Activated naive CD8-positive, alpha-beta T cell treated with anti-CD3 and anti-CD28 coated beads for 36 hours (primary cell): ENCODE measurements at regions not wholly inside any gene's neighbourhood (a gene's known extent, or its start where the extent isn't known, plus 50 kb on each side); places are given as distances from the start of the nearest gene placed in this dataset.

ENCODE experiments used
- DNase-seq: peaks from one replicate; pipeline ENCODE4 v3.0.0; 2021
- H3K27ac Mint-ChIP-seq: one replicate; pipeline ENCODE4 v1.8.0; 2022; ENCODE audit warnings: mild to moderate bottlenecking, moderate library complexity, mixed read lengths
- H3K27me3 Mint-ChIP-seq: one replicate; pipeline ENCODE4 v1.8.0; 2022; ENCODE audit warnings: mild to moderate bottlenecking, mixed read lengths
- H3K36me3 Mint-ChIP-seq: one replicate; pipeline ENCODE4 v1.8.0; 2021; ENCODE audit warnings: mild to moderate bottlenecking, mixed read lengths
- H3K4me1 Mint-ChIP-seq: one replicate; pipeline ENCODE4 v1.8.0; 2021; ENCODE audit warnings: mixed read lengths
- H3K4me3 Mint-ChIP-seq: one replicate; pipeline ENCODE4 v1.8.0; 2022; ENCODE audit warnings: mild to moderate bottlenecking, moderate library complexity, mixed read lengths
- H3K9me3 Mint-ChIP-seq: one replicate; pipeline ENCODE4 v1.8.0; 2022; ENCODE audit warnings: mixed read lengths

DNA sequence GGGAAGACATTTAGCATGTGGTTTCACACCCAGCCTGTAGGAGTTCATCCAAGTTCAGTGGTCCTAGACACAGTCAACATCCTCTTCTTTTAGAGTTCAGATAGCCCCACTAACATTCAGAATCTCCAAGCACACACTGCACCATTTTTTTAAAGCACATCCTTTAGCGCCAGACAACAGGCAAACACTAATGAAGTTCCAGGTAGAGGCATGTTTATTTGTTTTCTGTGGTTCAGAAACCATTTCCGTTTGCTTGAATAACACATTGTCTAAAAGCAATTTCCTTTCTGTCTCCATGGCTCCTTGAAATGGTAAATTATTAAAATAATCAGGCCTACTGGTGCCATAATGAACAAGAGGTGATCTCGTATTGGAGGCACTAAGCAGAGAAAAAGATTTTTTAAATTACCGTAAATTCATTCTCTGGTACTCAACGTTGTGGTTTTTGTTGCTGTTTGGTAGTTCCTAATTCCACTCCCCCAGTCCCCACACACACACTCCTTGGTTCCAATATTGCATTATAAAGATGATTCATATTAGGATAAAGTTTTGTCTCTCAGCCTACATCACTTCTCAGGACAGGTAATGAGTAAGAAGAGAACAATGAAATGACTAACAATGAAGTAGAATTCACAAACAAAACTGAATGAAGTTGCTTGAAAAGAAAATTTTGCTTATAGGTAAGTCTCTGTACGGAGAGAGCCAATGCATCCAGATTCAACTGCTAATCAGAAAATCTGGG lies 153.1 kb downstream of the PCSK1 start:
- peaks cover 17% of the 10 kb centered on the region for H3K27me3 Mint-ChIP-seq
- no peak for DNase-seq
- peaks cover 4% of the 10 kb centered on the region for H3K4me1 Mint-ChIP-seq
- H3K9me3 Mint-ChIP-seq: no peaks in the 10 kb centered on the region
- no peak overlapping the region for H3K27ac Mint-ChIP-seq
- H3K4me3 Mint-ChIP-seq: no peak overlapping the region
- no peaks in the 10 kb centered on the region for H3K36me3 Mint-ChIP-seq

DNA sequence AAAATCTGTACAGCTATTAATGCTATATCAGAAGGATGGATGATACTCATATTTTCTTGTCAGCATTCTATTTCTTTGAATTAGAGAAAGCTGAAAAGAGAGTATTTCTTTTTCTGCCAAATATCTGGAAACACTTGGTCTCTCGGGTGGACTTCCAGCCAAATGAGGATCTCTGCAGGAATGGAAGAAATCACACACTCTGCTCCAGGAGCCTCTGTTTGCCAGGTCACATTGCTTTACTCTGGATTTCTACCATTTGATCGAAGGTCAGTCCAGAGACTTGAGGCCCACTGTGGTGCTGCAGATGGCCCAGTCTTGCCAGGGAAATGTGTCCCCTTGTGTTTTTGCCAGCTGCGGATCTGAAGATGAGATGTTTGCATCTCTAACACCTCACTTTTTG lies 154.1 kb downstream of the PCSK1 start:
- no peaks in the 10 kb centered on the region for H3K36me3 Mint-ChIP-seq
- no peak overlapping the region for H3K27ac Mint-ChIP-seq
- no peak overlapping the region for H3K4me3 Mint-ChIP-seq
- no peaks in the 10 kb centered on the region for H3K9me3 Mint-ChIP-seq
- no peak for DNase-seq
- peaks cover 4% of the 10 kb centered on the region for H3K4me1 Mint-ChIP-seq
- peaks cover 17% of the 10 kb centered on the region for H3K27me3 Mint-ChIP-seq

DNA sequence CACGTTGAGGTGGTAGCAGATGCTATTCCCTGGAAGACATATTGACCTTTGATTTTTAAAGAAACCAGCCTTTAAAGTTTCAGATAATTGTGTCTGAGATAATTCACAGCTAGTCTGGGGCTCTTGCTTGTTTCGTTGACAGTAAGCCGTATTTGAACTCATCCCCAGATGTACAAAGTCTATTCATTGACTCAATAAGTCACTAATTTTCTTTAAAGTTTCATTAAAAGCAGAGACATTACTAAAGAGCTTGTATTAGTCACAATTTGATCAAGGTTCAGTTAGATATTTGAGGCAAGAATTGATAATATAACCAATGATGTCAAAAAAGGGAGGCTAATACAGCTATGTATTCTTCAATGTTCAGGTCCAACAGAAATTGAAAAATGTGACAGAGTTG lies 158.0 kb downstream of the PCSK1 start:
- H3K4me3 Mint-ChIP-seq: no peak overlapping the region
- H3K27ac Mint-ChIP-seq: no peak overlapping the region
- peaks cover 12% of the 10 kb centered on the region for H3K27me3 Mint-ChIP-seq
- no peak for DNase-seq
- no peaks in the 10 kb centered on the region for H3K36me3 Mint-ChIP-seq
- H3K9me3 Mint-ChIP-seq: peaks cover 5% of the 10 kb centered on the region
- peaks cover 2% of the 10 kb centered on the region for H3K4me1 Mint-ChIP-seq

DNA sequence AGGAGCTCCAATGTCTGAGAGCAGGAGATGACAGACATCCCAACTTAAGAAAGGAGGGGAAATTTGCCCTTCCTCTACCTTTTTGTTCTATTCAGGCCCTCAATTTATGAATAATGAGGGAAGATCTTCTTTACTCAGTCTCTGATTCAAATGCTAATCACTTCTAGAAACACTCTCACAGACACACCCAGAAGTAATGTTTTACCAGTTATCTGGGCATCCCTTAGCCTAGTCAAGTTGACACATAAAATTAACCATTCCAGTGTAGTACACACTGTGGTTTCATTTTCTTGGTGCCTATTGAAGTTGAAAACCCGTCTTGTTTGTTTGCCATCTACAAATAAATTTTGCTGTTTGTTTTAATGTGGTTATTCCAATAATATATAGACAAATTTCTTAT lies 167.6 kb downstream of the PCSK1 start:
- Mint-ChIP-seq H3K4me3 (no peak overlapping the region), H3K4me1 (no peaks in the 10 kb centered on the region), H3K36me3 (no peaks in the 10 kb centered on the region), H3K27me3 (peaks cover 33% of the 10 kb centered on the region), H3K9me3 (peaks cover 33% of the 10 kb centered on the region), H3K27ac (no peak overlapping the region)
- DNase-seq: no peak

DNA sequence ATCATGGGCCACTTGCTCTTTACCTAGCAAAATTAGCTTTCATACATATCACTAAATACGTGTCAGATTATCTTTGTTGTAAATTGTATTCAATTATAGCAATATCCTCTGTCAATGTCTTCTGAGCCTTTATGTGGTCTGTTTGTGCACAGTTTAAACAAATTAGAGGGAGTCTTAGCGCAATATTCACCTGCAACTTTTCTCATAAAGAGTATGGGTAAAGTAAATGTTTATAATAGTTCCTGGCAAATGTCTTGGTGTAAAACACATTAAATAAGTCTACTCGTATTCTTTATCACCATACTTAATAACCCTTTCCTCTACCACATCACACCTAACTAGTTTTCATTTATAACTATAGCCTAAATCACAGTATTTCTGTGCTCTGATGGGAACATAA lies 169.0 kb downstream of the PCSK1 start:
- H3K27me3 Mint-ChIP-seq: peaks cover 37% of the 10 kb centered on the region
- no peaks in the 10 kb centered on the region for H3K36me3 Mint-ChIP-seq
- peaks cover 20% of the 10 kb centered on the region for H3K9me3 Mint-ChIP-seq
- peaks cover 2% of the 10 kb centered on the region for H3K4me1 Mint-ChIP-seq
- no peak overlapping the region for H3K4me3 Mint-ChIP-seq
- no peak overlapping the region for H3K27ac Mint-ChIP-seq
- DNase-seq: no peak

DNA sequence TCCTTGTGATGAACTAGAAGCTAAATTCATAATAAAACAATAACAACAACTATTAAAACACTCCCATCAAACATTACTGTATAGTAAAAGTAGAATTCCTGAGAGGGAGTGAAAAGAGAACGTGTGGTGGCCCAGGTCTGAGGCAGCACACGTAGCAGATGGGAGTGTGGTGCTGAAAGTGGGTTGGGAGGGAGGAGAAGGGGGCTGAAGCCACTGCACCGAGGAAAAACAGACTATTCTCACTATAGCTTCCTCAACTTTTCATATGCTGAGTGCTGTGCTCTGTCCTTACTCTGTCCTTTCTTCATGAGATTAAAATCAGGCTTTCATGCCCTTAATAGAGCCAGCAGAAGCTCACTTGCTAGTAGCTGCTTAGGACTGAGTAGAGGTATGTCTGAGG lies 170.9 kb downstream of the PCSK1 start:
- H3K27me3 Mint-ChIP-seq: peaks cover 46% of the 10 kb centered on the region
- H3K4me3 Mint-ChIP-seq: no peak overlapping the region
- H3K27ac Mint-ChIP-seq: no peak overlapping the region
- no peak for DNase-seq
- peaks cover 4% of the 10 kb centered on the region for H3K4me1 Mint-ChIP-seq
- no peaks in the 10 kb centered on the region for H3K36me3 Mint-ChIP-seq
- H3K9me3 Mint-ChIP-seq: peaks cover 9% of the 10 kb centered on the region

DNA sequence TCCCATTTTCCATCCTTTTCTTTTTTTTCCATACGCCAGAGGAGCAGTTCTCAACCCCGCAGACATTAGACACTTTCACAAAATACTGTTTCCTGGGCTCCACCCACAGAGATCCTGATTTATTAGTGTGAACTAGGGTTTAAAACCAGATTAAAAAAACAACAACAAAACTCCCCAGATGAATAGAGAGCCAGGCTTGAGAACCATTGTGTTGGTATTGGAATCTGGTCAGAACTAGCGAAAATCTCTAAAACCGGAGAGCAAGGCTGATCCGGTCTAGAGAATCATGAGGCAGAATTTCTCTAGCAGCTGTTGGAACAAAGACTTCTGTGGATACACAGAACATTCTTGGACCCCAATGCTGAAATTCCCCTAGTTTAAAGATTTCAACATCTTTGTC lies 173.0 kb downstream of the PCSK1 start:
- H3K4me3 Mint-ChIP-seq: no peak overlapping the region
- H3K9me3 Mint-ChIP-seq: no peaks in the 10 kb centered on the region
- H3K36me3 Mint-ChIP-seq: no peaks in the 10 kb centered on the region
- peaks cover 46% of the 10 kb centered on the region for H3K27me3 Mint-ChIP-seq
- H3K27ac Mint-ChIP-seq: no peak overlapping the region
- H3K4me1 Mint-ChIP-seq: peaks cover 4% of the 10 kb centered on the region
- no peak for DNase-seq

DNA sequence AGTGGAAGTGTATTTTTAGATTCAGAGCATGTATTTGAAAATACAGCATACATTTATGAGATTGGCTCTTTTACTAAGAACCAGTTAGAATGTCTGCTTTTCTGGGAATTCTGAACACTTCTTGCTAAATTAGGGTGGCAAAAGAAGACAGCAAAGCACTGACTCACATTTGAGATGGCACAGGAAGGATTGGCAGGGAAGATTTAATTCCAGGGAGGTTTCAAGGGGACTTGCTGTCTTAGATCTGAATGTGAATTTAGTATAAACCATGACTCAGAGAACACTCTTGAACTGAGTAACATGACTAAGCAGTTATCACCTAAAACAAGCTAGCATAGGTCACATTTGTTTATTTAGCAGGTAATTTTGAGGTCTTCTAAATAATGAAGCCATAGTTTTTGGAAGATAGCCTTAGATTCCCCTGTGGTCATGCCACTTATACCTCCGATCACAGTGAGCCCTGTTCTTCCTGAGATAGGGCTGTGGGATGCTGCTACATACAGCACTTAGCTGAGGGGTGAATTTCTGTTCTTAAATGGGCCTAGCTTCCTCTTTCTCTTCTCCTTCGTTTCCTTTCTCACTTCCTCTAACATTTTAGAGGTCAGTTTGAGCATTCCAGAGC lies 173.8 kb downstream of the PCSK1 start:
- DNase-seq: no peak
- no peak overlapping the region for H3K27ac Mint-ChIP-seq
- H3K9me3 Mint-ChIP-seq: no peaks in the 10 kb centered on the region
- H3K4me3 Mint-ChIP-seq: no peak overlapping the region
- H3K27me3 Mint-ChIP-seq: peaks cover 41% of the 10 kb centered on the region
- peaks cover 4% of the 10 kb centered on the region for H3K4me1 Mint-ChIP-seq
- H3K36me3 Mint-ChIP-seq: no peaks in the 10 kb centered on the region

DNA sequence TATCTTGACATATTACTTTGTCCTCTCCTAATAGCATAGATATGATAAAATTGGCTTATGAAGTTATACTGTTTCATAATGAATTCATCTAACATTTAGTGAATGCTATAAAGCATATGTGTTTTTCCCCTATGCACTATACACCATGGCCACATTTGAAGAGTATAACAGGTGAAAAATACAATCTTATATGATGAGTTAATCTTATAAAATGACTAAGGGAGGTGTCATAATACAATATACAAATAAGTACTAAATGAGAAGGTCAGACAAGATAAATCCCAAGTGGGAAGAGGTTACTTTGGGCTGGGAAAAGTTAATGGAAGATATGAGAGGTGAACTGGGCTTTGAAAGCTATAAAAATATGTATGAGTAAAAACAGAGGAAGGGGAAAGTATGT lies 174.4 kb downstream of the PCSK1 start:
- H3K36me3 Mint-ChIP-seq: no peaks in the 10 kb centered on the region
- H3K27me3 Mint-ChIP-seq: peaks cover 39% of the 10 kb centered on the region
- H3K4me1 Mint-ChIP-seq: peaks cover 4% of the 10 kb centered on the region
- H3K9me3 Mint-ChIP-seq: no peaks in the 10 kb centered on the region
- H3K4me3 Mint-ChIP-seq: no peak overlapping the region
- no peak overlapping the region for H3K27ac Mint-ChIP-seq
- DNase-seq: no peak

DNA sequence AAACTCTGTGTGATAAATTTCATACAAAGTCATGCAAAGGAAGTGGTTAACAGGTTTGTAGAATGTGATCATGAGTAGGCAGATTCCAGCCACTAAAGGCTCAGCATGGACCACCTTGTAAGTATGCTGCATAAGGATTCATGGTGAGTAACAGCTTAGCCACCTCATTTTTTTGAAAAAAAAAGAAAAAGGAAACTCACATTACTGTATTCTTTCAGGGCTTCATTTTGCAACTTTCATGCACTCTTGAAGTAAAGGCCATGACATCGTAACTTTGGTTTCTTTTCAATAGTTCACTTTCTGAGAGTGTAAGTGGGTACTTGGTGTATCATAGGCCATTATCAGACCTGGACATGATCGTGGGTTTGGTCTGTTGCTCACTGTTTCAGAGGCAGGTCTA lies 175.1 kb downstream of the PCSK1 start:
- Mint-ChIP-seq H3K36me3 (no peaks in the 10 kb centered on the region), H3K4me1 (peaks cover 4% of the 10 kb centered on the region), H3K9me3 (no peaks in the 10 kb centered on the region), H3K4me3 (no peak overlapping the region), H3K27ac (no peak overlapping the region), H3K27me3 (peaks cover 40% of the 10 kb centered on the region)
- no peak for DNase-seq

DNA sequence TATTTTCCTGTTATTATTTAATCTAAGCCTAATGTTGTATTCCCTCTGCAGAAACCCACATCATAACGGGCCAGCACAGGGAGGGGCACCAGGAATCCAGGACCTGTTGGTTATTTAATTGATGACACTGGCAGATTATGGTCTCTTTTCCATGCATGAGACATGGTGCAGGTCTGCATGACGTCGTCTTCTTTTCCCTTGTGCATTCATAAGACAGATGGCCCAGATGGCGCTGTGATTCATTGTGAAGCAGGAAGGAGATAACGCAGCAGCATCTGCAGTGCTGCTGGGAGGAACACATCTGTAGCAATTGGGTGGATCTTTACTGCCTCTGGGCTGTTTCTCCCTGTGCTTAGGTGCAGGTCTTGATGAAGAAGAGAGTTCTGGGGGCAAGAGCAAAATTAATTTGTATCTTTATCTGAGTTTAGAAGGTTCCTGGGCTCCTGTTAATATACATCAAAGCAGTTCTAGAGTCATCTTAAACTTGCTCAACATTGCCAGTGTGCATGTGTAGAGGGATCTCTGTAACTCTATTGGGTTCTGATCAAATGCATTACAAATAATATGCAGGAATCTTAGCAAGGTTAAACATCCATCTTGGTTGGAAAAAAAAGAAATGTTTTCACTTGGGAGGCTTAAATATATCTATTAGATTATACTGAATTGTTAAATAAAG lies 176.1 kb downstream of the PCSK1 start:
- no peak overlapping the region for H3K4me3 Mint-ChIP-seq
- no peak for DNase-seq
- no peaks in the 10 kb centered on the region for H3K36me3 Mint-ChIP-seq
- H3K4me1 Mint-ChIP-seq: peaks cover 4% of the 10 kb centered on the region
- peaks cover 40% of the 10 kb centered on the region for H3K27me3 Mint-ChIP-seq
- H3K27ac Mint-ChIP-seq: no peak overlapping the region
- no peaks in the 10 kb centered on the region for H3K9me3 Mint-ChIP-seq

DNA sequence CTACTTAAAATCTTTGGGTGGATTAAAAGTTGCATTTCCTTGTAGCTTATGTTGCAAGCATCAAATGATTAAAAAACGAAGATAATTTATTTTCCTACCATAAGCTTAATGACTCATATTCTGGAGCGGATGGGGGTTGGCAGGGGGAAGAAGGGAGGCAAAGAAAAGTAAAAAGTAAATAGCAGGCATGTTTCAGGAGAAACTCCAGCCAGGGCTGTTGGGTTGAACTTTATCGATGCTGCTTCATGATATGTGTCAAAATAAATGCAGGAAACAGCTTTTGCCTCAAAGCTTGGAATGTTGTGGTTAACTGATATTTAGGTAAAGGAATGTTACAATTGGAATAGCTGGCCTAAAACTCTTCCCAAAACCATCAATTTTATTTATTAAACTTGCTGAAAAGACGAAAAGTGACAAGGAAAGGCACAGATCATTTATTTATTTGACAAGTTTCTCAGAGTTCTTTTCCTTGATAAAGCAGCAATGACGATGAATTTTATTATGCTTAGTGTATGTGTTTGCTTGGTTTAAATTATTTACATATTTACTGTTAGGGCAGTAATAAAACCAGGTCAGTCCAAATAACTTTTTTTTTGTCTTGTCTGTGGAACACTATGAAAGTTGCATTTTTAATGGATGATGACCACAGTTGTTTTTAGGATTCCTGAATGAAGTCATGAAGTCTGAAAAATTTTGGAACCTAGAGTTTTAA lies 177.9 kb downstream of the PCSK1 start:
- Mint-ChIP-seq H3K4me1 (peaks cover 4% of the 10 kb centered on the region), H3K27ac (no peak overlapping the region), H3K4me3 (no peak overlapping the region), H3K9me3 (no peaks in the 10 kb centered on the region), H3K27me3 (peaks cover 37% of the 10 kb centered on the region), H3K36me3 (no peaks in the 10 kb centered on the region)
- DNase-seq: no peak

DNA sequence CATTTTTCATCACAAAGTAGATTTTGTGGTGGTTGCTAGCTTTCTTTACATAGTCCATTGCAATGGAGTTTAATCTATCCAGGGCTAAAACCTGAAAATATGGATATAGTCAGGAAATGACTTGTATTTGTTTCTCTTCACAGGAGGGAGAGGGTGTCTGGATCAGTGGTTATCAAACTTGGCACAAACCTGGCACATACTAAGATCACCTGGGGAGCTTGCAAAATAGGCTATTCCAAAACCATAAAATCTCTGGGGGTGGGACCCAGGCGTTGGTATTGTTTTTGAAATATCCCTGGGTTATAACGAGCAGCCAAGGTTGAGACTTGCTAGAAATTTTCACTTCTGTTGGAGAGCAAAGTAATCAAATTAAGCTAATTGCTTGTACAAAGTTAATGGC lies 179.9 kb downstream of the PCSK1 start:
- H3K27me3 Mint-ChIP-seq: peaks cover 27% of the 10 kb centered on the region
- no peak overlapping the region for H3K27ac Mint-ChIP-seq
- DNase-seq: no peak
- H3K36me3 Mint-ChIP-seq: no peaks in the 10 kb centered on the region
- no peaks in the 10 kb centered on the region for H3K9me3 Mint-ChIP-seq
- peaks cover 2% of the 10 kb centered on the region for H3K4me1 Mint-ChIP-seq
- no peak overlapping the region for H3K4me3 Mint-ChIP-seq

DNA sequence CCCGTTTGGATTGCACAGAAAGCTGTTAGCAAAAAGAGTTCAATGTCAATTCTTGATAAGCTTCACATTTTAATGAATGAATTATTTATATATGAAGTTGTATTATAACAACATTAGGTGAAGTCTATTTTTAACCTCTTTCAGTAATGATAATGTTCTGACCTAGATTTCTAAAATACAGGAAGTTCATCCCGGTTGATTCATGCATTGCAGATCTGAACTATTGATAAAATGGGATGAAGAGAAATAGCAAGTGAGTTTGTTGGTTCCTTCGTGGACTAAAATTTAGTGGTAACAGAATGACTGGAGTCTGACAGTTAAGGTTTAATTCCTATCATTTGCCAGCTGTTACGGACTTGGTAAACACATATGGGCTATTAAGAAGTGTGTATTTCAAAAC lies 180.5 kb downstream of the PCSK1 start:
- no peak for DNase-seq
- Mint-ChIP-seq H3K4me1 (peaks cover under 1% of the 10 kb centered on the region), H3K36me3 (no peaks in the 10 kb centered on the region), H3K4me3 (no peak overlapping the region), H3K27ac (no peak overlapping the region), H3K9me3 (no peaks in the 10 kb centered on the region), H3K27me3 (peaks cover 26% of the 10 kb centered on the region)

DNA sequence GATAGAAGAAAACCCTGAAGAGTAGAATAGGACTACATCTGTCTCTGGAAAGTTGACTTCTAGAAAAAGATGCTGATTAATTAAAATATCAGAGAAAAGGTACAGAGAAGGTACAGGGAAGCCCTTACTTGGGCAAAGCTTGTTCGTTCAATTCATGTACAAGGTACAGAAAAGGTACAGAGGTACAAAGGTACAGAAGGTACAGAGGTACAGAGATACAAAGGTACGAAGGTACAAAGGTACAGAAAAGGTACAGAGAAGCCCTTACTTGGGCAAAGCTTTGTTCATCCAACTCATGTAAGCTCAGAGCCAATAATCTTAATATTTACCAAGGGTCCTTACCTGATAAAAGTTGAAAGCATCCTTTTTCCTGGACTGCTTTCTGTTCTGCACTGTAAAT lies 182.3 kb downstream of the PCSK1 start:
- no peaks in the 10 kb centered on the region for H3K9me3 Mint-ChIP-seq
- H3K36me3 Mint-ChIP-seq: no peaks in the 10 kb centered on the region
- H3K27me3 Mint-ChIP-seq: peaks cover 21% of the 10 kb centered on the region
- H3K4me3 Mint-ChIP-seq: no peak overlapping the region
- H3K27ac Mint-ChIP-seq: no peak overlapping the region
- no peaks in the 10 kb centered on the region for H3K4me1 Mint-ChIP-seq
- no peak for DNase-seq
